ENCODE measurements at regions not wholly inside any gene's neighbourhood (a gene's known extent, or its start where the extent isn't known, plus 50 kb on each side); places are given as distances from the start of the nearest gene placed in this dataset.

DNA sequence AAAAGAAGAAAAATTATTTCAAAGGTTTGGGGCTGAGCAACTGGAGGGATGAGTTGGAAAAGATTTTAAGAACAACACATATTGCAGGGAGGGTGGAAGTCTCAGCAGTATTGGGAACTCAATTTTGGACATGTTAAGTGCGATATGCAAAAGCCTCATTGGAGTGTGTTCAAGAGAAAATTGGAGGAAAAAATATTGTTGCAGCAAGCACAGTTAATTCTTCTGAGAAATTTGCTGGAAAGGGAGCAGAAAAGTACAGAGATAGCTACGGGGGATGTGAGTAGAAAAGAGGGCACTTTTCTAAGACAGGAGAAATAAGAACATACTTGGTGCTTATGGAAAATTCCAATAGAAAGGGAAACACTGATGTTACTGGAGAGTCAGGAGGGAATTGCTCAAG is 59.8 kb upstream of the MAGI2 start:
- TF ChIP-seq, protein P1, sequence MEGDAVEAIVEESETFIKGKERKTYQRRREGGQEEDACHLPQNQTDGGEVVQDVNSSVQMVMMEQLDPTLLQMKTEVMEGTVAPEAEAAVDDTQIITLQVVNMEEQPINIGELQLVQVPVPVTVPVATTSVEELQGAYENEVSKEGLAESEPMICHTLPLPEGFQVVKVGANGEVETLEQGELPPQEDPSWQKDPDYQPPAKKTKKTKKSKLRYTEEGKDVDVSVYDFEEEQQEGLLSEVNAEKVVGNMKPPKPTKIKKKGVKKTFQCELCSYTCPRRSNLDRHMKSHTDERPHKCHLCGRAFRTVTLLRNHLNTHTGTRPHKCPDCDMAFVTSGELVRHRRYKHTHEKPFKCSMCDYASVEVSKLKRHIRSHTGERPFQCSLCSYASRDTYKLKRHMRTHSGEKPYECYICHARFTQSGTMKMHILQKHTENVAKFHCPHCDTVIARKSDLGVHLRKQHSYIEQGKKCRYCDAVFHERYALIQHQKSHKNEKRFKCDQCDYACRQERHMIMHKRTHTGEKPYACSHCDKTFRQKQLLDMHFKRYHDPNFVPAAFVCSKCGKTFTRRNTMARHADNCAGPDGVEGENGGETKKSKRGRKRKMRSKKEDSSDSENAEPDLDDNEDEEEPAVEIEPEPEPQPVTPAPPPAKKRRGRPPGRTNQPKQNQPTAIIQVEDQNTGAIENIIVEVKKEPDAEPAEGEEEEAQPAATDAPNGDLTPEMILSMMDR (IDR thresholded peaks at IDR 0.05): no peak
- no peak for TF ChIP-seq ZFX (IDR thresholded peaks at IDR 0.05; ENCODE audit: borderline replicate concordance)
